SK-N-SH treated with all-trans-retinoic acid at 6 μM for 48 hours (cell line): ENCODE measurements at regions not wholly inside any gene's neighbourhood (a gene's known extent, or its start where the extent isn't known, plus 50 kb on each side); places are given as distances from the start of the nearest gene placed in this dataset.

Source experiments
- ATAC-seq: fragments of 200-7000 bp; cut with Tn5 transposase; 3 replicates; pipeline ENCODE4 v1.9.1; 2020; ENCODE audit warnings: mild to moderate bottlenecking, moderate library complexity
- ARNTL ChIP-seq: fragments of 450-650 bp; formaldehyde crosslinking; IDR thresholded peaks from 2 replicates; pipeline ENCODE4 v1.5.0; 2020; ENCODE audit warnings: low read depth, mild to moderate bottlenecking, moderate library complexity, borderline replicate concordance
- BACH2 ChIP-seq: fragments of 250-450 bp; sonication (Bioruptor Pico); IDR thresholded peaks from 2 replicates; pipeline ENCODE4 v1.9.0; 2021; ENCODE audit warnings: mild to moderate bottlenecking, borderline replicate concordance
- CSDC2 ChIP-seq: fragments of 250-450 bp; sonication (Bioruptor Pico); IDR thresholded peaks from 2 replicates; pipeline ENCODE4 v1.5.0; 2020; ENCODE audit warnings: mild to moderate bottlenecking, moderate library complexity
- ESRRG ChIP-seq: fragments of 250-450 bp; sonication (Bioruptor Pico); IDR thresholded peaks from 2 replicates; pipeline ENCODE4 v1.6.1; 2021; ENCODE audit warnings: mild to moderate bottlenecking
- GLIS3 ChIP-seq: fragments of 250-450 bp; sonication (Bioruptor Pico); IDR thresholded peaks from 2 replicates; pipeline ENCODE4 v1.5.0; 2020; ENCODE audit warnings: mild to moderate bottlenecking, moderate library complexity
- ISL1 ChIP-seq: fragments of 250-450 bp; sonication (Bioruptor Pico); IDR thresholded peaks from 2 replicates; pipeline ENCODE4 v2.1.2; 2022; ENCODE audit warnings: mild to moderate bottlenecking, moderate library complexity
- OSR1 ChIP-seq: fragments of 250-450 bp; sonication (Bioruptor Pico); IDR thresholded peaks from 2 replicates; pipeline ENCODE4 v1.8.0; 2022; ENCODE audit warnings: moderate library complexity, mild to moderate bottlenecking, inconsistent platforms
- PPARA ChIP-seq: fragments of 250-450 bp; sonication (Bioruptor Pico); IDR thresholded peaks from 2 replicates; pipeline ENCODE4 v1.5.0; 2020; ENCODE audit warnings: mild to moderate bottlenecking, borderline replicate concordance
- RARB ChIP-seq: fragments of 250-450 bp; sonication (Bioruptor Pico); IDR thresholded peaks from 2 replicates; pipeline ENCODE4 v1.8.0; 2021; ENCODE audit warnings: mild to moderate bottlenecking, moderate library complexity
- SNAI2 ChIP-seq: fragments of 250-450 bp; sonication (Bioruptor Pico); IDR thresholded peaks from 2 replicates; pipeline ENCODE4 v1.5.0; 2020; ENCODE audit warnings: mild to moderate bottlenecking, moderate library complexity
- TCF4 ChIP-seq: fragments of 250-450 bp; sonication (Bioruptor Pico); IDR thresholded peaks from 2 replicates; pipeline ENCODE4 v1.8.0; 2021; ENCODE audit warnings: mild to moderate bottlenecking, moderate library complexity, borderline replicate concordance
- TOX ChIP-seq: fragments of 250-450 bp; sonication (Bioruptor Pico); IDR thresholded peaks from 2 replicates; pipeline ENCODE4 v1.8.0; 2021; ENCODE audit warnings: mild to moderate bottlenecking, moderate library complexity, borderline replicate concordance
- ZC3H10 ChIP-seq: fragments of 250-450 bp; sonication (Bioruptor Pico); IDR thresholded peaks from 2 replicates; pipeline ENCODE4 v1.5.1; 2021; ENCODE audit warnings: mild to moderate bottlenecking, moderate library complexity
- ZFP3 ChIP-seq: fragments of 250-450 bp; sonication (Bioruptor Pico); IDR thresholded peaks from 2 replicates; pipeline ENCODE4 v1.5.0; 2020; ENCODE audit warnings: mild to moderate bottlenecking, moderate library complexity
- ZFP30 ChIP-seq: fragments of 450-650 bp; formaldehyde crosslinking; IDR thresholded peaks from 2 replicates; pipeline ENCODE4 v1.5.0; 2022; ENCODE audit warnings: mild to moderate bottlenecking, moderate library complexity
- ZNF565 ChIP-seq: fragments of 450-650 bp; formaldehyde crosslinking; conservative IDR thresholded peaks from 2 replicates; pipeline ENCODE4 v1.5.0; 2020; ENCODE audit warnings: low read depth, mild to moderate bottlenecking, moderate library complexity
- ZNF70 ChIP-seq: fragments of 450-650 bp; formaldehyde crosslinking; IDR thresholded peaks from 2 replicates; pipeline ENCODE4 v1.5.0; 2020; ENCODE audit warnings: mild to moderate bottlenecking, moderate library complexity
- ZNF8 ChIP-seq: fragments of 450-650 bp; formaldehyde crosslinking; IDR thresholded peaks from 2 replicates; pipeline ENCODE4 v1.5.0; 2020; ENCODE audit warnings: mild to moderate bottlenecking, moderate library complexity
- TF ChIP-seq, protein P1 (sequence below): fragments of 250-450 bp; sonication (Bioruptor Pico); IDR thresholded peaks from 2 replicates; pipeline ENCODE4 v1.8.0; 2020; ENCODE audit warnings: mild to moderate bottlenecking, moderate library complexity, borderline replicate concordance
- TF ChIP-seq, protein P2 (sequence below): fragments of 250-450 bp; sonication (Bioruptor Pico); IDR thresholded peaks from 2 replicates; pipeline ENCODE4 v1.5.1; 2021; ENCODE audit warnings: mild to moderate bottlenecking, moderate library complexity
- TF ChIP-seq, protein P3 (sequence below): fragments of 250-450 bp; sonication (Bioruptor Pico); IDR thresholded peaks from 2 replicates; pipeline ENCODE4 v1.8.0; 2021; ENCODE audit warnings: low read depth, mild to moderate bottlenecking, moderate library complexity, borderline replicate concordance
- TF ChIP-seq, protein P4 (sequence below): fragments of 250-450 bp; sonication (Bioruptor Pico); IDR thresholded peaks from 2 replicates; pipeline ENCODE4 v1.5.1; 2020; ENCODE audit warnings: low read depth, mild to moderate bottlenecking, moderate library complexity
- TF ChIP-seq, protein P5 (sequence below): fragments of 250-450 bp; sonication (Bioruptor Pico); IDR thresholded peaks from 2 replicates; pipeline ENCODE4 v1.5.0; 2020; ENCODE audit warnings: mild to moderate bottlenecking, moderate library complexity

DNA sequence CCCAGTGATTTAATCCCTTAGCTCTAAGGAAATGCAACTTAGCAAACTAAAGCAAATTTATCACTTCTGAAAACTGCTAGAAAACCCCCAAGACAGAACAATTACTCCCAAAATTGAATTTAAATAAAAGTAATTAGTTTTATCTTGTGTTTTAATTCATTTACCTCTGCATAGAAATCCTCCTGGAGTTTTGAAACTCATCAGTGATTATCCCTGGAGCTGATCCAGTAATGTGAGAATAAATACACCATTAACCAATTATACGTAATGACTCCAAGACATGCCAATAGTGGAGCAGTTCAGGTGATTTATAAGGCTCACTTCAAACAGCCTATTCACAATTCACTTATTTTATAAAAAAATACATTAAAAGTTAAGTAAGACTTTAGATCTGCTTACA lies 855.3 kb upstream of the FLRT2 start:
- TF ChIP-seq CSDC2 (CRISPR knock-in tag) = no peak
- TF ChIP-seq, protein P1, sequence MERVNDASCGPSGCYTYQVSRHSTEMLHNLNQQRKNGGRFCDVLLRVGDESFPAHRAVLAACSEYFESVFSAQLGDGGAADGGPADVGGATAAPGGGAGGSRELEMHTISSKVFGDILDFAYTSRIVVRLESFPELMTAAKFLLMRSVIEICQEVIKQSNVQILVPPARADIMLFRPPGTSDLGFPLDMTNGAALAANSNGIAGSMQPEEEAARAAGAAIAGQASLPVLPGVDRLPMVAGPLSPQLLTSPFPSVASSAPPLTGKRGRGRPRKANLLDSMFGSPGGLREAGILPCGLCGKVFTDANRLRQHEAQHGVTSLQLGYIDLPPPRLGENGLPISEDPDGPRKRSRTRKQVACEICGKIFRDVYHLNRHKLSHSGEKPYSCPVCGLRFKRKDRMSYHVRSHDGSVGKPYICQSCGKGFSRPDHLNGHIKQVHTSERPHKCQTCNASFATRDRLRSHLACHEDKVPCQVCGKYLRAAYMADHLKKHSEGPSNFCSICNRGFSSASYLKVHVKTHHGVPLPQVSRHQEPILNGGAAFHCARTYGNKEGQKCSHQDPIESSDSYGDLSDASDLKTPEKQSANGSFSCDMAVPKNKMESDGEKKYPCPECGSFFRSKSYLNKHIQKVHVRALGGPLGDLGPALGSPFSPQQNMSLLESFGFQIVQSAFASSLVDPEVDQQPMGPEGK = no peak
- TF ChIP-seq ZC3H10 (CRISPR knock-in tag) = no peak
- TF ChIP-seq, protein P2, sequence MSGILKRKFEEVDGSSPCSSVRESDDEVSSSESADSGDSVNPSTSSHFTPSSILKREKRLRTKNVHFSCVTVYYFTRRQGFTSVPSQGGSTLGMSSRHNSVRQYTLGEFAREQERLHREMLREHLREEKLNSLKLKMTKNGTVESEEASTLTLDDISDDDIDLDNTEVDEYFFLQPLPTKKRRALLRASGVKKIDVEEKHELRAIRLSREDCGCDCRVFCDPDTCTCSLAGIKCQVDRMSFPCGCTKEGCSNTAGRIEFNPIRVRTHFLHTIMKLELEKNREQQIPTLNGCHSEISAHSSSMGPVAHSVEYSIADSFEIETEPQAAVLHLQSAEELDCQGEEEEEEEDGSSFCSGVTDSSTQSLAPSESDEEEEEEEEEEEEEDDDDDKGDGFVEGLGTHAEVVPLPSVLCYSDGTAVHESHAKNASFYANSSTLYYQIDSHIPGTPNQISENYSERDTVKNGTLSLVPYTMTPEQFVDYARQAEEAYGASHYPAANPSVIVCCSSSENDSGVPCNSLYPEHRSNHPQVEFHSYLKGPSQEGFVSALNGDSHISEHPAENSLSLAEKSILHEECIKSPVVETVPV (CRISPR knock-in tag) = no peak
- TF ChIP-seq, protein P3, sequence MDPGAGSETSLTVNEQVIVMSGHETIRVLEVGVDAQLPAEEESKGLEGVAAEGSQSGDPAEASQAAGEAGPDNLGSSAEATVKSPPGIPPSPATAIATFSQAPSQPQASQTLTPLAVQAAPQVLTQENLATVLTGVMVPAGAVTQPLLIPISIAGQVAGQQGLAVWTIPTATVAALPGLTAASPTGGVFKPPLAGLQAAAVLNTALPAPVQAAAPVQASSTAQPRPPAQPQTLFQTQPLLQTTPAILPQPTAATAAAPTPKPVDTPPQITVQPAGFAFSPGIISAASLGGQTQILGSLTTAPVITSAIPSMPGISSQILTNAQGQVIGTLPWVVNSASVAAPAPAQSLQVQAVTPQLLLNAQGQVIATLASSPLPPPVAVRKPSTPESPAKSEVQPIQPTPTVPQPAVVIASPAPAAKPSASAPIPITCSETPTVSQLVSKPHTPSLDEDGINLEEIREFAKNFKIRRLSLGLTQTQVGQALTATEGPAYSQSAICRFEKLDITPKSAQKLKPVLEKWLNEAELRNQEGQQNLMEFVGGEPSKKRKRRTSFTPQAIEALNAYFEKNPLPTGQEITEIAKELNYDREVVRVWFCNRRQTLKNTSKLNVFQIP (CRISPR knock-in tag) = no peak
- TF ChIP-seq ZNF8 (CRISPR knock-in tag) = no peak
- no peak for TF ChIP-seq TCF4 (CRISPR knock-in tag)
- TF ChIP-seq TOX (CRISPR knock-in tag) = no peak
- TF ChIP-seq SNAI2 = no peak
- no peak for TF ChIP-seq ZFP30
- TF ChIP-seq, protein P4, sequence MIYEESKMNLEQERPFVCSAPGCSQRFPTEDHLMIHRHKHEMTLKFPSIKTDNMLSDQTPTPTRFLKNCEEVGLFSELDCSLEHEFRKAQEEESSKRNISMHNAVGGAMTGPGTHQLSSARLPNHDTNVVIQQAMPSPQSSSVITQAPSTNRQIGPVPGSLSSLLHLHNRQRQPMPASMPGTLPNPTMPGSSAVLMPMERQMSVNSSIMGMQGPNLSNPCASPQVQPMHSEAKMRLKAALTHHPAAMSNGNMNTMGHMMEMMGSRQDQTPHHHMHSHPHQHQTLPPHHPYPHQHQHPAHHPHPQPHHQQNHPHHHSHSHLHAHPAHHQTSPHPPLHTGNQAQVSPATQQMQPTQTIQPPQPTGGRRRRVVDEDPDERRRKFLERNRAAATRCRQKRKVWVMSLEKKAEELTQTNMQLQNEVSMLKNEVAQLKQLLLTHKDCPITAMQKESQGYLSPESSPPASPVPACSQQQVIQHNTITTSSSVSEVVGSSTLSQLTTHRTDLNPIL (CRISPR knock-in tag) = no peak
- TF ChIP-seq BACH2 (CRISPR knock-in tag) = no peak
- no peak for TF ChIP-seq OSR1 (CRISPR knock-in tag)
- TF ChIP-seq ZNF565 = no peak
- TF ChIP-seq ISL1 (CRISPR knock-in tag) = no peak
- no peak for TF ChIP-seq PPARA (CRISPR knock-in tag)
- TF ChIP-seq ESRRG (CRISPR knock-in tag) = no peak
- TF ChIP-seq ZNF70 (CRISPR knock-in tag) = no peak
- TF ChIP-seq ARNTL (CRISPR knock-in tag) = no peak
- TF ChIP-seq ZFP3 (CRISPR knock-in tag) = no peak
- no peak for ATAC-seq

DNA sequence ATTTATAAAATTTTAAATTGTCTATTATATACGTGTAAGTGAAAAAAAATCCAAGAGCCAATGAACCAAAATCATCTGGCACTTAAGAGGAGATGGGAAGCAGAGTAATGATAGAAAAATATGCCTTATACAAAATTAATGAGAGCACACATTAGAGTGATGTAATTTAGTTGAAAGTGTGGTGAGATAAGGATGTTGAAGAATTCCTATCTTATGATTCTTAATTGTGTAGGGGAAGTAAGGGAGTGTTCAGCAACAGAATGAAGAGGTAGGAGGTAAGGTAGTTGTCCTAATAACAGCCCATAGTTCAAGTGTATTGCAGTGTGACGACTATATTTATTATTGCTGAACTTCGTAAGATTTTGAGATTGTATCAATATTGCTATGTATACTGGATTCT lies 843.4 kb upstream of the FLRT2 start:
- ATAC-seq = no peak
- TF ChIP-seq ARNTL (CRISPR knock-in tag) (no peak), ZC3H10 (CRISPR knock-in tag) (no peak), ZNF565 (no peak), PPARA (CRISPR knock-in tag) (no peak), OSR1 (CRISPR knock-in tag) (no peak), ZNF8 (CRISPR knock-in tag) (no peak)

DNA sequence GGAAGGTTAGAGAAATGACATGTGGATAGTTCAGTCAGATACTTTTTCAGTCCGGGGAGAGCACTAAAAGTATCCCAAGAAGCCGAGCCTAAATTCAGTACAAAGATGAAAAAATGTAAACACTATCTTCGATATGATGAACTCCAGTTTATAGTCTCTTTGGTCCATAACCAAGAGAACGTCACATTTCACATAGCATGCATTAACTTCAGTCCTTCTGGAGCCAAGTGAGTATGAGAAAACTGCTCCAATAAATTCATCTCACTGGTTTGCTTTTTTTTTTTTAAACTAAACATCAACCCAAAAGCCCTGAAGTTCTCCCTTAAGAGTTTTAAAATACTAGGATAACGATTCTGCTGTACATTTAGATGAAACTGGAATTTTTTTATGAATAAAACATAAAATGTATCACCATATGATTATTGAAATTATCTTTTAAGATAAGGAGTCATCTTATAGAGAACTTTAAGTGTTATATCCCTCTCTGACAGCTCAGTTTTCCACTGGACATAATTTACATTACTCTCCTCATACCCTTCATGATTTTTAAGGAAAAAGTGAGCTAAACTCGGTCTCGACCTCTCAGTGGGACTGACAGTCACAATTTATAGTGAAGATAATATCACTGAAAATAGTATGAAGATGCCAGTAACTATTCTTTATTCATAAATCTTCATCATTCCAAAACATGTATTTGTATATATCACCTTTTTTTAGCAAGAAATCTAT lies 841.5 kb upstream of the FLRT2 start:
- no peak for ATAC-seq

More for the DNA sequence above, 841.5 kb upstream of the FLRT2 start:
- TF ChIP-seq CSDC2 (CRISPR knock-in tag) (no peak), TOX (CRISPR knock-in tag) (no peak), SNAI2 (no peak), RARB (CRISPR knock-in tag) (no peak), PPARA (CRISPR knock-in tag) (no peak), ZFP3 (CRISPR knock-in tag) (no peak), ZNF565 (no peak), ZNF8 (CRISPR knock-in tag) (no peak), OSR1 (CRISPR knock-in tag) (no peak), BACH2 (CRISPR knock-in tag) (no peak), ZC3H10 (CRISPR knock-in tag) (no peak), ARNTL (CRISPR knock-in tag) (no peak), GLIS3 (CRISPR knock-in tag) (no peak)
- TF ChIP-seq, protein P1 = no peak
- TF ChIP-seq, protein P5, sequence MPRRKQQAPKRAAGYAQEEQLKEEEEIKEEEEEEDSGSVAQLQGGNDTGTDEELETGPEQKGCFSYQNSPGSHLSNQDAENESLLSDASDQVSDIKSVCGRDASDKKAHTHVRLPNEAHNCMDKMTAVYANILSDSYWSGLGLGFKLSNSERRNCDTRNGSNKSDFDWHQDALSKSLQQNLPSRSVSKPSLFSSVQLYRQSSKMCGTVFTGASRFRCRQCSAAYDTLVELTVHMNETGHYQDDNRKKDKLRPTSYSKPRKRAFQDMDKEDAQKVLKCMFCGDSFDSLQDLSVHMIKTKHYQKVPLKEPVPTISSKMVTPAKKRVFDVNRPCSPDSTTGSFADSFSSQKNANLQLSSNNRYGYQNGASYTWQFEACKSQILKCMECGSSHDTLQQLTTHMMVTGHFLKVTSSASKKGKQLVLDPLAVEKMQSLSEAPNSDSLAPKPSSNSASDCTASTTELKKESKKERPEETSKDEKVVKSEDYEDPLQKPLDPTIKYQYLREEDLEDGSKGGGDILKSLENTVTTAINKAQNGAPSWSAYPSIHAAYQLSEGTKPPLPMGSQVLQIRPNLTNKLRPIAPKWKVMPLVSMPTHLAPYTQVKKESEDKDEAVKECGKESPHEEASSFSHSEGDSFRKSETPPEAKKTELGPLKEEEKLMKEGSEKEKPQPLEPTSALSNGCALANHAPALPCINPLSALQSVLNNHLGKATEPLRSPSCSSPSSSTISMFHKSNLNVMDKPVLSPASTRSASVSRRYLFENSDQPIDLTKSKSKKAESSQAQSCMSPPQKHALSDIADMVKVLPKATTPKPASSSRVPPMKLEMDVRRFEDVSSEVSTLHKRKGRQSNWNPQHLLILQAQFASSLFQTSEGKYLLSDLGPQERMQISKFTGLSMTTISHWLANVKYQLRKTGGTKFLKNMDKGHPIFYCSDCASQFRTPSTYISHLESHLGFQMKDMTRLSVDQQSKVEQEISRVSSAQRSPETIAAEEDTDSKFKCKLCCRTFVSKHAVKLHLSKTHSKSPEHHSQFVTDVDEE (CRISPR knock-in tag) = no peak
- TF ChIP-seq, protein P3 (CRISPR knock-in tag) = no peak
